Fibroblast of skin of left biceps (primary cell): ENCODE measurements at regions not wholly inside any gene's neighbourhood (a gene's known extent, or its start where the extent isn't known, plus 50 kb on each side); places are given as distances from the start of the nearest gene placed in this dataset.

Experiments used
- DNase-seq, 2 experiments: peaks; one replicate each; pipeline ENCODE4 v3.0.0-alpha.2; 2013; ENCODE audit warnings: low read depth in 2 of 2

GRCh38 chr2:204228169-204228886, 291.8 kb downstream of the ICOS start:
- no peak for DNase-seq

- DNase-seq: no peak
Observed at GRCh38 chr2:204234248-204234647, 297.7 kb downstream of the ICOS start.

- DNase-seq: peak in 1 of 2 experiments; percentile 3
Observed at GRCh38 chr2:204234879-204235278, 298.3 kb downstream of the ICOS start.

- no peak for DNase-seq
Observed at GRCh38 chr2:204237416-204237815, 300.9 kb downstream of the ICOS start.

- DNase-seq: no peak
Observed at GRCh38 chr2:204239411-204240165, 303.0 kb downstream of the ICOS start.

- DNase-seq: no peak
Observed at GRCh38 chr2:204240961-204241360, 304.3 kb upstream of the PARD3B start.

GRCh38 chr2:204249437-204249836, 295.8 kb upstream of the PARD3B start:
- DNase-seq: no peak

GRCh38 chr2:204250692-204251091, 294.6 kb upstream of the PARD3B start:
- no peak for DNase-seq

GRCh38 chr2:204251158-204251997, 293.9 kb upstream of the PARD3B start:
- no peak for DNase-seq

GRCh38 chr2:204251998-204252376, 293.3 kb upstream of the PARD3B start:
- no peak for DNase-seq

- no peak for DNase-seq
Observed at GRCh38 chr2:204255071-204255470, 290.2 kb upstream of the PARD3B start.

- DNase-seq: no peak
Observed at GRCh38 chr2:204255526-204255925, 289.7 kb upstream of the PARD3B start.

GRCh38 chr2:204257781-204258180, 287.5 kb upstream of the PARD3B start:
- no peak for DNase-seq

GRCh38 chr2:204258890-204259289, 286.4 kb upstream of the PARD3B start:
- DNase-seq: no peak

GRCh38 chr2:204260162-204260877, 285.0 kb upstream of the PARD3B start:
- DNase-seq: peak; percentile 33 to 35

- DNase-seq: no peak
Observed at GRCh38 chr2:204260901-204261300, 284.4 kb upstream of the PARD3B start.

- no peak for DNase-seq
Observed at GRCh38 chr2:204261846-204262245, 283.4 kb upstream of the PARD3B start.

- no peak for DNase-seq
Observed at GRCh38 chr2:204264085-204264553, 281.2 kb upstream of the PARD3B start.

GRCh38 chr2:204264621-204265140, 280.6 kb upstream of the PARD3B start:
- DNase-seq: no peak

GRCh38 chr2:204265681-204266181, 279.5 kb upstream of the PARD3B start:
- no peak for DNase-seq

GRCh38 chr2:204268458-204268857, 276.8 kb upstream of the PARD3B start:
- DNase-seq: no peak
